GM18517 (cell line): ENCODE measurements at regions not wholly inside any gene's neighbourhood (a gene's known extent, or its start where the extent isn't known, plus 50 kb on each side); places are given as distances from the start of the nearest gene placed in this dataset.

Experiments used
- ATAC-seq: cut with Tn5 transposase; IDR thresholded peaks from one replicate; pipeline ENCODE4 v1.9.1; 2021; ENCODE audit warnings: mild to moderate bottlenecking, moderate library complexity; ENCODE audit not compliant: unreplicated experiment

GRCh38 chr10:129322933-129323820 is 143.9 kb upstream of the MGMT start:
- ATAC-seq: no peak

GRCh38 chr10:129323879-129324278 is 143.2 kb upstream of the MGMT start:
- ATAC-seq: no peak

DNA sequence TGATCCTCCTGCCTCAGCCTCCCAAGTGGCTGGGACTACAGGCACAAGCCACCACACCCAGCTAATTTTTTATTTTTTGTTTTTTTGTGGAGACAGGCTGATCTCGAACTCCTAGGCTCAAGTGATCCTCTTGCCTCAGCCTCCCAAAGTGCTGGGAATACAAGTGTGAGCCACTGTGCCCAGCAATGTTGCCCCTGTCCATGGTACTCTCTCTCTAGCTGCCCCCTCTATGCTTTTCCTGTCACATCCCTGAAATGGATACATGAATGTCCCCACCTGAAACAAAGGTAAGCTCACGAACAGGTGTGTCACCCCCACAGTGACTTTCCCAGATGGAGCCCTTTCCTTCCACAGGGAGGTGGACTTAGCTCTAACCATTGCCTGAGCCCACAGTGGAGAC is 141.1 kb upstream of the MGMT start:
- no peak for ATAC-seq

DNA sequence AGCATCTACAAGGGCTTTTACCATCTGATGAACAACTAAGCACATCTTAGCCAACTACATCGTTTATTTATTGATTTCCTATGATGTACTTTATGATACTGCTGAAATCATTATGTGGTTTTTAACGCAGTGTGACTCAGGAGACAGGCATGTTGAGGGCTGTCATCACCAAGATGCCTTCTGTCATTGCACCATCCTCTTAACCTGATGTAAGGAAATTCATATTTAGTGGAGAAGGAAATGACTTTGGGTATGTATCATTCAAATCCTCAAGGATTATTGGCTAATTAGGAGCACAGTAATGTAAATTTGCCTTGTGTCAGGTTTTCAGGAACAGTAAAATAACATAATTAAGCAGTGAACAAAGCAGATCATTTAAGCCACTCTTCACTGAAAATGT is 138.5 kb upstream of the MGMT start:
- no peak for ATAC-seq

- ATAC-seq: no peak
Measured at GRCh38 chr10:129329385-129330055, 137.5 kb upstream of the MGMT start.

DNA sequence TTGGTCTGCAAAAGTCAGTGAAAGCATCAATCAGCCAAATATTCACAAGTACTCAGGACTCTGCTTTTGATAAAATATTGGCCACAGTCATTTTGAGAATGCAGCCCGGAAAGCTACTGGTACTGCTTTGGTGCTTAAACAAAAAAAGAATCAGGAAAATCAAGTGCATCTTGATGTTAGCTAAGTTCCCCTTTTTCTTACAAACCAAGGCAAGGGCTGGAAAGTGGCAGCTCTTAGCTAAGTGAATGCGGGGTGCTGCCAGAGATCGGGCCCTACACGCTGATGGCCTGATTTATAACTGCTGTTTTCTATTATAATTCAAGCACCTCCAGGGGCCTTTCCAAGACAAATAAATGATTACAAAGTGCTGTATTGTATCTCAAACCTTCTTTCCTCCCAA is 136.8 kb upstream of the MGMT start:
- no peak for ATAC-seq

- ATAC-seq: no peak
Measured at GRCh38 chr10:129331207-129331838, 135.7 kb upstream of the MGMT start.

GRCh38 chr10:129331839-129332220 is 135.2 kb upstream of the MGMT start:
- ATAC-seq: no peak

DNA sequence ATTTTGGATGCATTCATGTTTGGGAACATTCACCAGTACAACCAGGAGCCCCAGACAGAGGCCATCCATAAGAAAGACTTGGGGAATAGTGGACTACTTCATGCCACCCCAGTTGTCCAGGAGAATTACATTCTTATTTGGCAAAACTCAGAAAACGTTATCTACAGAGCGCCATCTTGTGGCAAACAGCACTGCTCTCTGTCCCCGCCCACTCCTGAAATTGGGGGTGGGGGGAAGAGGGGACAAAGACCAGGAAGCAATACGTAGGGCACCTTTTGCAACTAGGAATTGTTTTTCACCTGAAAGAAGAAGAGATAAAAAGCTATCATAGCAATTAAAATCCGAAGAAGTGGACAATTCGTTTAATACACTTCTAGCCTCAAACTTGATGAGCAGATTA is 134.6 kb upstream of the MGMT start:
- ATAC-seq: no peak

GRCh38 chr10:129333706-129334105 is 133.3 kb upstream of the MGMT start:
- no peak for ATAC-seq

DNA sequence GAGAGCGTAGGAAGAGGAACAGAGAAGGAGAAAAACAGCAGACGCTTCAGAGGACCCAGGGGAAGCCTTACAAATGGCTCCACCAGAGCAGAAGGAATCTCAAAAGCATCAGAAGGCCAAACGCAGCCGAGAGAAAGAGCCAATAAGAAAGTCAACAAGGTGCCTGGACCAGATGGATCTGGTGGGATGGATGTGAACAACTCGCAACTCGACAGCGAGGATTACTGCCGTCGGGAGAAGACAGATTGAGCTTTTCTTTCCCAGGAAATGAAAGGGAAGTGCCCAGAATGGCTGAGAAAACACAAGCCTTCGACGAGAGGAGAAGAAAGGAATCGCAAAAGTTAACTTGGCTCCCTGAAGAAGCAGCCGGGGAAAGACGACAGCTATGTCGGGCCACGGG is 132.8 kb upstream of the MGMT start:
- ATAC-seq: no peak

- no peak for ATAC-seq
Measured at GRCh38 chr10:129335396-129335795, 131.6 kb upstream of the MGMT start.

DNA sequence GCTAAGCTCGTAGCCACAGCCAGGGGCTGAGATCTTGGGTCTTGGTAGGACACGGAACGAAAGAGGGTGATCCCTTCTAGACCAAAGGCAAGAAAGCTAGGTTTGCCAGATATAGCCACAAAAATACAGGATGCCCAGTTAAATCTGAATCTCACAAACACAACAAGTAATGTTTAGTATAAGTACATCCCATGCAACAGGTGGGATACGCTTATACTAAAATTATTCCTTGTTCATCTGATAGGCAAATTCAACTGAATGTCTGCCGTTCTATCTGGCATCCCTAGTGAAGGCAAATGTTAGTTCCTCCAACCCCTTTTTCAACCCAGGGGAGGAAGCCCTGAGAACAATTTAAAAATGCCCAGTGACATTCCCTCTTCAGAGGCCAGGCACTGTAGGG is 131.1 kb upstream of the MGMT start:
- no peak for ATAC-seq

DNA sequence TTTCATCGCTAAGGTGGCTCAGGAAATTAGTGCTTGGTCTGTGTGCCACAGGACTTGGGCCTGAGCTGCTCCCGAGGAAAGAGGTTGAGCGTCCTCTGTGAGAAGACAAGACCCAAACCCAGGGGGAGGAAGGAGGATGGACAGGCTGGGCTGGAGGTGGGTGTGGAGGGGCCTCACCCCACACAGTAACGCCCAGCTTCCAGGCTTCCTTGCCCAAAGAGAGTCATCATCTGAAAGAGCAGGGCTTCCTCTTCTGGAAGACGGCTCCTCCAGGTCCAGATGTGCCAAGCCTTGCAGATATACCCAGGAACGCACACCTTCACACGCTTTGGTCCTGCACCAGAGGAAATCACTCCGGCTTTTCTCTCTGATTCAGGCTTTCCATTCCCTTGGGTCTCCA is 127.8 kb upstream of the MGMT start:
- no peak for ATAC-seq

- ATAC-seq: no peak
Measured at GRCh38 chr10:129339841-129340240, 127.2 kb upstream of the MGMT start.

- ATAC-seq: no peak
Measured at GRCh38 chr10:129341087-129341486, 126.0 kb upstream of the MGMT start.

GRCh38 chr10:129342385-129342784 is 124.7 kb upstream of the MGMT start:
- ATAC-seq: no peak

DNA sequence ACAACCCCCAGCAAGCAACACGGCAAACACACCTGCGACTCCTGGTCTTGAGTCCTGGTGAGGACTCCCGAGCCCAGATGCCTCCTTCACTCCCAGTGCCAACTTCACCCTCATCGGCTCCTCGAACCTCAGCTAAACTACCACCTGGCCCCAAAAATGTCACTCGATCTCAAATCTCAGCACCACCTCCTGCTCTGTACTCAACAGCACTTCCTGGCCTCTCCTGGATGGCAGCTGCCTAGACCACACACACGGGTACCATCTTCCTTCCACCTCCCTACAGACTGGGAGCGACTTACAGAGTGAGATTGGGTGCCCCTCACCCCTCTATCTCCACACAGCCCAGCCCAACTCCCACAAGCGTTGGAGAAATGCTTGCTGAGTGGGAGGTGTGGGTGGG is 123.9 kb upstream of the MGMT start:
- no peak for ATAC-seq

DNA sequence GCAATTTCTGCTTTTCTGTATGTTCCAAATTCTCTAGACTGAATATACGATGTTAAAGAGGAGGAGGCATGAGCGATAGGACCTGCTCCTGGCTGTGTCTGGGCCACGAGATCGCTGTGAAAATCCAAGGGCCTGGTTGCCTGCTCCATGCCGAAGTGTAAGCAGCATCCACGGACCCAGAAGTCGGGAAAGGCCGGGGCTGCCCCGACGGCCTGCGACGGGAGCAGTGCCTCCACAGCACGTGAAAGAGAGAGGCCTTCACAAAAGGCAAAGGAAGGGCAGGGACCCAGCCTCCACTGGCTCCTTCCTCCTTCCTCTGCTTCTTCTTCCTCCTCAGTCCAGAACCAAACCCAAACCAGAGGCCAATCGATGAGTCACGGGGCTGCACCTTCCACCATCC is 122.9 kb upstream of the MGMT start:
- ATAC-seq: no peak

DNA sequence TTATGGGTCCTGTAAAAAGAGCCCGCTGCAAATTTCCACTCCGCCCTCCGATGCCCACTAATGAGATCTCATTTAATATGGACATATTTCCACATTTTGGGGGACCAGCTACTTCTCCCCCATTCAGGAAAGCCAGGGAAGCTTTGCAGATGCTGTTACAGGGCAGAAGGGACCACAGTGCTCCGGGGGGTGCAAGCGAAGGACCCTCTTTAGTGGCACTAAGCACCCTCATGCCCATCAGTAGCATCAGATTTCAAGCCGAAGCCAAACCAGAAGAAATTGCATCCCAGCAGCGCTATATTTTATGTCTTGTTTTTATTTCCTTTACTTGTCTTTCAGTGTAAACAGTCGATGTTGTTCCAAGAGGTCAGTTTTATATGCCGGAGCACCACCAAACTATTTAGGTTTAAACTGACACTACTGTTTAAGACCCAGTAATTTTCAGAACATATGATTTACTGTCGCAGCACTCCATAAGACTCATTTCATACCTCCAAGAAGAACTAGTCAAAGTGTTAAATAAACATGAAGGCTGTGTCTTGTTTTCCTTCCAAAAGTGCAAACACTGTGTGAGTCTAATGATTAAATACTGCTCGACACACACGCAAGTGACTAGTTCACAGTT is 122.2 kb upstream of the MGMT start:
- ATAC-seq: no peak

GRCh38 chr10:129345763-129346162 is 121.3 kb upstream of the MGMT start:
- no peak for ATAC-seq

GRCh38 chr10:129350690-129351089 is 116.4 kb upstream of the MGMT start:
- ATAC-seq: no peak
